ENCODE measurements at regions not wholly inside any gene's neighbourhood (a gene's known extent, or its start where the extent isn't known, plus 50 kb on each side); places are given as distances from the start of the nearest gene placed in this dataset.
"Not testable (repeated sequence)": the region's sequence is repeated elsewhere in the genome, so short reads cannot be mapped to it uniquely, and the experiment has no call there.

DNA sequence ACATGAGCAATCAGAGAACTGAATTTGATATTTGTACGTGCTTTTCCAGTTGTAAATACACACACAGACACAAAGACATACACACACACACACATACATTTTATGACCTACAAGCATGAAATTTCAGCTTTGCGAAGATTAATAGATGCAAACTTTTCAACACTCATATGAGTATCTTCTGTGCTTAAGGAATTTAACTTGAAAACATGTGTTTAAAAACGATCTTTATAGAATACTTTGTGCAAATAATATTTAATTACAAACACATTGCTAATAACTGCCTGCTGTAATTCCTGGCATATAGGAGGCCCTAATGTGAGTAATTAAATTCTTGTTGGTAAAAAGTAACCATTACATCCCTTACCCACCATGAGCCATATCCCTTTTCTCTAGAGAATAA lies 107.7 kb upstream of the PLSCR5 start:
- no peak overlapping the region for H3K27ac ChIP-seq
- H3K4me3 ChIP-seq, result no peak overlapping the region

DNA sequence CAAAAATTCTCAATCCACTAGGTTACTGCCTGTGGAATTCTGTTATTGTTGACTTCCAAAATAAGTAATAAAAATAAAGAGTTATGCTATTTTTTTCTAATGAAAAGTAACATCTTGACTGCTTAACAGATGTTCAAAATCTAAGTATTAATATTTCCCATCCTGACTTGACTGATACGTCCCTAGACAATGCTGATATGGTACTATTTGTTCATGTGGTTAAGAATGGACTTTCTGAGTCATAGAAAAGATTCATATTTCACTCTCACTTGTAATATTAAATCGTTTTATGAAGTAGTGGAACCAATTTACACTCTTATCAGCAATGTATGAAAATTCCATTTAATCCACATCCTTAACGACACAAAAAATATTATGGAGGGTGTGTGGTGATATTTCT lies 104.8 kb upstream of the PLSCR5 start:
- no peak overlapping the region for H3K4me3 ChIP-seq

DNA sequence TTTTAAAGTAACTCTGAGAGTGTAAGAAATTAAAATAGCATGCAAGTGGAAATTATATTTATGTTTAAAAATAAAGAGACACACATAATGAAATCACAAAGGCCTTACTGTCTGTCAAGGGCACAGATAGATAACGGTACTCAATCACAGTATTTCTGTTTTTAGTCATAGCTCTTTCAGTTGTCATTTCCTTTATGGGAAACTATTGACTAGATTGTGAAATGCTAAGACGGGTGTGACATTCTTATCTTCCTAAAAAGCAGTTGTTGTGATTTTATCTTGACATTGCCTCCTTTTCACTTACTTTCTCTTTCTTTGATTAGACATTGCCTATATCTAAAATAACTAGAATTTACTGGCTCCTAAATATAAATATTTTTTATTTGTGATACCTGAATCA lies 100.1 kb upstream of the PLSCR5 start:
- Histone ChIP-seq H3K4me3 (no peak overlapping the region), H3K27ac (no peak overlapping the region)

More for the DNA sequence above, 104.8 kb upstream of the PLSCR5 start:
- H3K27ac ChIP-seq, result no peak overlapping the region

DNA sequence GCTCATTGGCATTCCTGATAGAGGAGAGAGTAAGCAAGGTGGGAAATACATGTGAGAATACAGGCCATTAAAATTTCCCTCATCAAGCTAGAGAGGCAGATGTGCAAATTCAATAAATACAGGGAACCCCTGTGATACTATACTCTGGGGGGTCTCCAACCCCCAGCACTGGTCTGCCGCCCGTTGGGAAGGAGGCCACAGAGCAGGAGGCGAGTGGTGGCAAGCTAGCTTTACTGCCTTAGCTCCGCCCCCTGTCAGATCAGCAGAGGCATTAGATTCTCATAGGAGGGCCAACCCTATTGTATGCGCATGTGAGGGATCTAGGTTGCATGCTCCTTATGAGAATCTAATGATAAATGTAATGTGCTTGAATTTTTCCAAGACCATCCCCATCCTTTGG lies 97.1 kb upstream of the PLSCR5 start:
- H3K27ac ChIP-seq, result no peak overlapping the region

DNA sequence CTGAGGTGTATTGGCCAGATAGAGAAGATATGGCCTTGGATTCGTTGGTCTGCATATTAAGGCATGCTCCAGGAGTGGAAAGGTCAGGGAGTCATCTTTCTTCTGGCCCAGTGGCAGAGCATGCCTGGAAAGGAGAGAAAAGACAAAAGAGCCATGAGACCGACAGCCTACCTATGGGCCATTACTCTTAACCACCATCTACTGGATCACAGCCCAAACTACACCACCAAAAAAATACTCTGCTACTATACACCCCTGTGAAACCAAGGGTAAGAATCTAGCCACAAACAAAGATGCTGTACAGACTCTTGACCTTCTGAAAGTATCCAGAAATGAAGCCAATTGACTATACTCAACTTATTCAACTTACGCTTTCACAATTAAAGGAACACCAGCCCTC lies 96.1 kb upstream of the PLSCR5 start:
- Histone ChIP-seq H3K27ac (no peak overlapping the region), H3K4me3 (no peak overlapping the region)

More for the DNA sequence above, 97.1 kb upstream of the PLSCR5 start:
- H3K4me3 ChIP-seq, result no peak overlapping the region

DNA sequence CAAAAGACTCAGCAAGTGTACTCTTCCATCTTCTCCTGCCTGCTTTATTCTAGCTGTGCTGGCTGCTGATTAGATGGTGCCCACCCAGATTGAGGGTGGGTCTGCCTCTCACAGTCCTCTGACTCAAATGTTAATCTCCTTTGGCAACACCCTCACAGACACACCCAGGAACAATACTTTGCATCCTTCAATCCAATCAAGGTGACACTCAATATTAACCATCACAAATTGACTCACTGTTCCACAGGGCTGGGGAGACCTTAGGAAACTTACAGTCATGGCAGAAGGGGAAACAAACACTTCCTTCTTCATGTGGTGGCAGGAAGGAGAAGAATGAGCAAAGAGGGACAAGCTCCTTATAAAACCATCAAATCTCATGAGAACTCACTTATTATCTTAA lies 94.9 kb upstream of the PLSCR5 start:
- not testable (repeated sequence) for H3K4me3 ChIP-seq, H3K27ac ChIP-seq

DNA sequence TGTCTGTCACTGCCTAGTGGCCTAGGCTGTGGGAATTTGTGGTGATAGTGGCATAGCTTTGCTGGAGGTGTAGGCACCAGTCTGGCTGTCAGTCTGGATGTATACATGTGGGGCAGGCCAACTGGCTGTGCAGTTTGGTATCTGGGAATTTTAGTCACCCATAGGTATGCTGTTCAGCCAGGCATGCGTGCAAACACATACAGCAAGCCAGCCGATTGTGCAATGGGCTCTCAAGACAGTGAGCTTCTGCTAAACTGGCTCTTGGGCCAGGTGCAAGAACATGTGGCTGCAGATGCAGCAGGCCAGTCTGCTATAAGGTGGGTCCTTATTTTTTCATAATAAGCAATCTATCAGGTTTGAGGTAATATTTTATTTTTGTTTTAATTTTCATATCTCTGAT lies 87.1 kb upstream of the PLSCR5 start:
- H3K27ac ChIP-seq, result no peak overlapping the region
- H3K4me3 ChIP-seq, result no peak overlapping the region

GRCh38 chr3:146685050-146685814 lies 80.1 kb upstream of the PLSCR5 start:
- H3K4me3 ChIP-seq, result no peak overlapping the region
- H3K27ac ChIP-seq, result no peak overlapping the region

DNA sequence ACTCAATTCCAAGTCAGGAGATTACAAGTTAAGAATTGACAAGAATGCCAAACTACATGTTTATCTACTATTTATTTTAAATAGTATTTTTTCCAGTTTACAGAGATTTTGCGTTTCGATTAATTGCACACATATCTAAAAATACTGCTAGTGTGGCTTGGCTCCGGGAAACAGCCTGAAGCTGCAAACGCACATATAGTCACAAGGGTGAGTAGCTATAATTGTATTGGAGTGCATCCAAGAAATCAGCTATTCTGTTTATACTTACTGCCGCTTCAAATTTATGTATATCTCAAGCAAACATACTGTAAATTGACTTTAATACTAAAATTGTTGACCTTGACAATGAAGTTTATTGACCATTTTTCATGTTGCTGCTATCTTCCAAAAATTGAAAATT lies 77.0 kb upstream of the PLSCR5 start:
- H3K27ac ChIP-seq, result no peak overlapping the region
- H3K4me3 ChIP-seq, result no peak overlapping the region

DNA sequence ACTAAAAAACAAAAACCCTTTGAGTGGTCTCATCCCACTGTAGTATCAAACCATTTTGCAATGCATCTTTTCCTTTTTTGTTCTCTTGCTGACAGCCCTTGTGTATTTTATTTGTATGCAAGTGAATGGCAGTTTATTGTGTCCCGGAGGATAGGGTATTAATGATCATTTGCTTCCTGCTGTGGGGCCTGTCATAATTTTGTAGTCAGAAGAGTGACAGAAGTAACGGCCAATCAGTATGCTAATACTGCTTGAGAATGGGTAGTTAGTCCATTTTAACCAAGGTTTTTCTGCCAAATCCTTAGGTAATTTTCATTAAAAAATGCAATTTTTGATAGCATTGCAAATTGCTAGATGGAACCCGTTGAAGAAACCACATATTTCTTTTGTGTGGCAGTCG lies 75.5 kb upstream of the PLSCR5 start:
- H3K4me3 ChIP-seq, result no peak overlapping the region
- no peak overlapping the region for H3K27ac ChIP-seq

- Histone ChIP-seq H3K4me3 (no peak overlapping the region), H3K27ac (no peak overlapping the region)
These were observed 74.8 kb upstream of the PLSCR5 start for GRCh38 chr3:146679995-146680394.

GRCh38 chr3:146679191-146679590 lies 74.0 kb upstream of the PLSCR5 start:
- no peak overlapping the region for H3K4me3 ChIP-seq
- H3K27ac ChIP-seq, result no peak overlapping the region

- Histone ChIP-seq H3K27ac (no peak overlapping the region), H3K4me3 (no peak overlapping the region)
These were observed 67.8 kb upstream of the PLSCR5 start for GRCh38 chr3:146672941-146673340.

DNA sequence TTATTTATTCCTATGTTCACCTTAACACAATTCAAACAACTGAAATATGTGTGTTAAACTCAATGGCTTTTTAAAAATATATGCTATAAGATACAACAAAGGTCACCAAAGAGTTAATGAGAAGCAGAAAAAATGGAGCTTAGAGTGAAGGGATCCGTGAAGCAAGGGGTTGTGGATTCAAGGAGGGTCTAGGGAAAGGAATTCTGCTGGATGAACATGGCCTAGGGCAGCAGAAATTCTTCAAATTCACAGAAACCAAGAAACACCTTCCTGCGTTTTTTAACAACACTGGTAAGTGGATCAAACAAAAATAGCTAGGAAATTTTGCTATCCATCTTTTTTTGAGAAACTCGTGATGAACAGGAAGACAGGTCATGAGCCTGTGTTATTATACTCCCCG lies 59.3 kb upstream of the PLSCR5 start:
- no peak overlapping the region for H3K4me3 ChIP-seq
- no peak overlapping the region for H3K27ac ChIP-seq

GRCh38 chr3:146658841-146659240 lies 53.7 kb upstream of the PLSCR5 start:
- Histone ChIP-seq H3K4me3 (no peak overlapping the region), H3K27ac (no peak overlapping the region)

GRCh38 chr3:146655333-146655996 lies 50.3 kb upstream of the PLSCR5 start:
- no peak overlapping the region for H3K4me3 ChIP-seq
- no peak overlapping the region for H3K27ac ChIP-seq

Measured in skin epidermis (tissue), 12 donors.